H1 (cell line): ENCODE measurements at regions not wholly inside any gene's neighbourhood (a gene's known extent, or its start where the extent isn't known, plus 50 kb on each side); places are given as distances from the start of the nearest gene placed in this dataset.

ENCODE experiments used
- CTCF ChIA-PET: fragments of 300-600 bp; sonication (Branson Sonifier 250); formaldehyde crosslinking; loops from one replicate; lab custom pipeline; 2021; ENCODE audit not compliant: partially characterized antibody; lab: Charles Lee
- POLR2A ChIA-PET: fragments of 300-600 bp; sonication (Branson Sonifier 250); formaldehyde crosslinking; loops from one replicate; lab custom pipeline; 2021; ENCODE audit warnings: inconsistent platforms; ENCODE audit not compliant: partially characterized antibody; lab: Charles Lee
- DNase-seq, 2 experiments: peaks; one replicate each; pipeline versions ENCODE4 v3.0.0 to v3.0.0-alpha.2; 2010 to 2022; ENCODE audit warnings: low spot score in 2 of 2, low read depth in 1 of 2, mixed read lengths in 1 of 2
- FAIRE-seq: peaks from 2 replicates; lab custom pipeline; 2011; peaks lifted over from hg19 to GRCh38; lab: Jason Lieb, UNC
- H2AFZ ChIP-seq: 2 replicates; pipeline ENCODE4 v1.8.1; 2012; ENCODE audit warnings: low read length, inconsistent platforms
- H2AK5ac ChIP-seq: 2 replicates; pipeline ENCODE4 v1.6.1; 2013; ENCODE audit warnings: low read depth, low read length
- H2BK120ac ChIP-seq: replicated peaks from 2 replicates; pipeline ENCODE3; 2013; ENCODE audit warnings: low read depth, low read length, inconsistent platforms
- H2BK12ac ChIP-seq: 2 replicates; pipeline ENCODE4 v1.6.1; 2013; ENCODE audit warnings: low read depth, low read length
- H2BK15ac ChIP-seq: 2 replicates; pipeline ENCODE4 v1.6.1; 2013; ENCODE audit warnings: low read length
- H2BK20ac ChIP-seq: 2 replicates; pipeline ENCODE4 v1.6.1; 2013; ENCODE audit warnings: low read length
- H2BK5ac ChIP-seq: 2 replicates; pipeline ENCODE4 v1.6.1; 2013; ENCODE audit warnings: low read depth, low read length
- H3K14ac ChIP-seq: 2 replicates; pipeline ENCODE4 v1.6.1; 2013; ENCODE audit warnings: inconsistent platforms; ENCODE audit not compliant: insufficient read length
- H3K18ac ChIP-seq: 2 replicates; pipeline ENCODE4 v1.6.1; 2013; ENCODE audit warnings: low read length; ENCODE audit errors: extremely low read depth
- H3K23ac ChIP-seq: 2 replicates; pipeline ENCODE4 v1.6.1; 2013; ENCODE audit warnings: inconsistent platforms; ENCODE audit not compliant: insufficient read length
- H3K23me2 ChIP-seq: 2 replicates; pipeline ENCODE4 v1.6.1; 2013; ENCODE audit warnings: low read depth, low read length
- H3K27ac ChIP-seq: 2 replicates; pipeline ENCODE4 v1.6.1; 2011; ENCODE audit warnings: low read depth, low read length, inconsistent platforms
- H3K27me3 ChIP-seq, 4 experiments: replicated peaks in 1 of 4; 1 replicate in 1 of 4; 2 replicates in 3 of 4; pipeline versions ENCODE4 v1.6.1 to v1.8.1; 2011 to 2013; ENCODE audit warnings: low read length in 3 of 4, mild to moderate bottlenecking in 3 of 4, inconsistent platforms in 2 of 4, mixed read lengths in 2 of 4, moderate library complexity in 1 of 4; ENCODE audit not compliant: control insufficient read depth in 3 of 4, insufficient read depth in 3 of 4; ENCODE audit errors: extremely low read depth in 1 of 4
- H3K36me3 ChIP-seq, 4 experiments: 2 replicates each; pipeline versions ENCODE4 v1.6.1 to v1.8.1; 2011 to 2013; ENCODE audit warnings: mild to moderate bottlenecking in 4 of 4, low read length in 3 of 4, moderate library complexity in 2 of 4, control low read depth in 1 of 4, inconsistent platforms in 1 of 4; ENCODE audit not compliant: insufficient read depth in 4 of 4, control insufficient read depth in 2 of 4
- H3K4ac ChIP-seq: replicated peaks from 2 replicates; pipeline ENCODE3; 2013; ENCODE audit warnings: low read length, low read depth, mixed read lengths, inconsistent platforms; ENCODE audit not compliant: insufficient read length
- H3K4me1 ChIP-seq, 4 experiments: replicated peaks in 1 of 4; 1 replicate in 1 of 4; 2 replicates in 3 of 4; pipeline versions ENCODE4 v1.6.1 to v1.8.1; 2011 to 2013; ENCODE audit warnings: low read length in 3 of 4, inconsistent platforms in 2 of 4, mixed read lengths in 1 of 4; ENCODE audit not compliant: insufficient read depth in 4 of 4, control insufficient read depth in 3 of 4
- H3K4me2 ChIP-seq, 2 experiments: 2 replicates each; pipeline versions ENCODE4 v1.6.1 to v1.8.1; 2011 to 2013; ENCODE audit warnings: low read depth in 2 of 2, low read length in 2 of 2, control low read depth in 1 of 2, inconsistent platforms in 1 of 2, mild to moderate bottlenecking in 1 of 2; ENCODE audit not compliant: insufficient read depth in 1 of 2
- H3K4me3 ChIP-seq, 4 experiments: fragments of 200-600, 300-600 bp in 1 of 4; sonication (generic), shearing (Covaris generic), sonication (Bioruptor Twin) in 1 of 4; 2 replicates each; pipeline versions ENCODE4 v1.5.1 to v1.8.1; 2011 to 2016; ENCODE audit warnings: low read length in 4 of 4, low read depth in 3 of 4, control low read depth in 2 of 4, inconsistent platforms in 2 of 4, mild to moderate bottlenecking in 2 of 4, mixed read lengths in 1 of 4, moderate library complexity in 1 of 4; ENCODE audit not compliant: insufficient read depth in 2 of 4; ENCODE audit errors: extremely low read depth in 1 of 4
- H3K56ac ChIP-seq: replicated peaks from 2 replicates; pipeline ENCODE3; 2013; ENCODE audit warnings: low read depth, mild to moderate bottlenecking, mixed read lengths, low read length, inconsistent platforms; ENCODE audit not compliant: insufficient read length
- H3K79me1 ChIP-seq: 2 replicates; pipeline ENCODE4 v1.6.1; 2013; ENCODE audit warnings: low read depth, low read length, control low read depth
- H3K79me2 ChIP-seq, 2 experiments: 2 replicates each; pipeline versions ENCODE4 v1.6.1 to v1.8.1; 2012 to 2013; ENCODE audit warnings: low read length in 2 of 2, mild to moderate bottlenecking in 2 of 2, inconsistent platforms in 1 of 2; ENCODE audit not compliant: insufficient read depth in 2 of 2, control insufficient read depth in 1 of 2
- H3K9ac ChIP-seq, 4 experiments: replicated peaks in 1 of 4; 1 replicate in 1 of 4; 2 replicates in 3 of 4; pipeline versions ENCODE4 v1.6.1 to v1.8.1; 2011 to 2013; ENCODE audit warnings: low read depth in 3 of 4, low read length in 3 of 4, control low read depth in 2 of 4, mild to moderate bottlenecking in 2 of 4, moderate library complexity in 2 of 4, inconsistent platforms in 1 of 4; ENCODE audit errors: extremely low read depth in 1 of 4
- H3K9me3 ChIP-seq, 2 experiments: 2 replicates each; pipeline versions ENCODE4 v1.6.1 to v1.8.1; 2012 to 2013; ENCODE audit warnings: mild to moderate bottlenecking in 2 of 2, moderate library complexity in 2 of 2, control low read depth in 1 of 2, inconsistent platforms in 1 of 2, low read depth in 1 of 2, low read length in 1 of 2, mixed read lengths in 1 of 2; ENCODE audit not compliant: insufficient read depth in 2 of 2
- H4K20me1 ChIP-seq, 2 experiments: replicated peaks in 1 of 2; 2 replicates each; pipeline versions ENCODE3 to v1.8.1; 2011 to 2013; ENCODE audit warnings: inconsistent platforms in 2 of 2, low read length in 2 of 2, mild to moderate bottlenecking in 1 of 2; ENCODE audit not compliant: insufficient read depth in 2 of 2, control insufficient read depth in 1 of 2
- H4K5ac ChIP-seq: 2 replicates; pipeline ENCODE4 v1.6.1; 2013; ENCODE audit warnings: low read length, low read depth, mixed read lengths, inconsistent platforms; ENCODE audit not compliant: insufficient read length
- H4K8ac ChIP-seq: 2 replicates; pipeline ENCODE4 v1.8.0; 2013; ENCODE audit warnings: mild to moderate bottlenecking, moderate library complexity, low read length, inconsistent platforms; ENCODE audit not compliant: insufficient read depth; ENCODE audit errors: extremely low read depth
- H4K91ac ChIP-seq: replicated peaks from 2 replicates; pipeline ENCODE3; 2013; ENCODE audit warnings: low read length, mixed read lengths, inconsistent platforms; ENCODE audit not compliant: insufficient read length
- BCL11A ChIP-seq, 2 experiments: IDR thresholded peaks; one replicate each; pipeline ENCODE4 v1.6.1; 2011; ENCODE audit warnings: low read depth in 2 of 2, low read length in 2 of 2, mild to moderate bottlenecking in 2 of 2
- BRCA1 ChIP-seq: IDR thresholded peaks from 2 replicates; pipeline ENCODE4 v1.6.1; 2012; ENCODE audit warnings: low read depth, low read length, improper control_type of control experiment
- CTBP2 ChIP-seq: IDR thresholded peaks from 2 replicates; pipeline ENCODE4 v1.7.0; 2011; ENCODE audit warnings: borderline replicate concordance, mild to moderate bottlenecking, moderate library complexity, mixed read lengths, low read length; ENCODE audit not compliant: insufficient read depth, insufficient read length
- GABPA ChIP-seq: IDR thresholded peaks from 2 replicates; pipeline ENCODE4 v1.6.1; 2011; ENCODE audit warnings: mild to moderate bottlenecking, low read length, moderate library complexity, borderline replicate concordance; ENCODE audit not compliant: insufficient read depth
- JUN ChIP-seq: IDR thresholded peaks from 2 replicates; pipeline ENCODE4 v1.6.1; 2011; ENCODE audit warnings: low read depth, mild to moderate bottlenecking, improper control_type of control experiment, low read length
- KDM1A ChIP-seq: fragments of 200-600, 300-600 bp; sonication (generic); IDR thresholded peaks from 2 replicates; pipeline ENCODE4 v1.7.1; 2016; ENCODE audit warnings: mild to moderate bottlenecking, low read length, borderline replicate concordance
- SIN3A ChIP-seq, 2 experiments: IDR thresholded peaks in 1 of 2; conservative IDR thresholded peaks in 1 of 2; 2 replicates each; pipeline ENCODE4 v1.6.1; 2011 to 2012; ENCODE audit warnings: low read length in 2 of 2, improper control_type of control experiment in 1 of 2, low read depth in 1 of 2, mild to moderate bottlenecking in 1 of 2
- SIX5 ChIP-seq: IDR thresholded peaks from 2 replicates; pipeline ENCODE4 v1.6.1; 2011; ENCODE audit warnings: mild to moderate bottlenecking, low read depth, low read length
- TBP ChIP-seq: IDR thresholded peaks from 2 replicates; pipeline ENCODE4 v1.6.1; 2011; ENCODE audit warnings: low read depth, low read length, improper control_type of control experiment
- YY1 ChIP-seq: IDR thresholded peaks from 2 replicates; pipeline ENCODE4 v1.6.1; 2011; ENCODE audit warnings: low read depth, mild to moderate bottlenecking, low read length
- WGBS, 2 experiments: shearing (Covaris generic) in 1 of 2; methylation state at CpG; one replicate each; pipeline versions ENCODE4 v1.1.6 to v1.1.7; 2013 to 2015; ENCODE audit warnings: low lambda C conversion rate in 2 of 2, mixed read lengths in 2 of 2, inconsistent platforms in 1 of 2, low coverage in 1 of 2, missing lambda C conversion rate in 1 of 2; ENCODE audit not compliant: insufficient replicate concordance in 2 of 2, insufficient coverage in 1 of 2, insufficient read length in 1 of 2; ENCODE audit errors: extremely low coverage in 1 of 2, missing lambda C conversion rate in 1 of 2; 5-methylcytosine and 5-hydroxymethylcytosine counted together

GRCh38 chr7:131096267-131096927, 231.3 kb upstream of the MKLN1 start:
- Histone ChIP-seq H2BK20ac (no peak overlapping the region), H4K20me1 (no peaks in the 10 kb centered on the region), H2BK5ac (no peak overlapping the region), H3K79me1 (no peaks in the 10 kb centered on the region; the same call in 1 of the 2 replicates), H3K4me2 (no peak overlapping the region), H3K14ac (no peak overlapping the region), H3K23ac (no peak overlapping the region), H3K56ac (no peak overlapping the region), H2BK12ac (no peak overlapping the region), H3K27ac (no peak overlapping the region), H3K4me1 (peaks cover 4 to 19% (median 17%) of the 10 kb centered on the region in 4 experiments), H2AFZ (no peak overlapping the region), H3K4me3 (no peak overlapping the region), H3K79me2 (peaks cover 5 to 65% of the 10 kb centered on the region in 2 experiments), H4K8ac (no peak overlapping the region), H4K91ac (no peak overlapping the region), H2AK5ac (no peak overlapping the region), H4K5ac (no peak overlapping the region), H2BK120ac (no peak overlapping the region), H2BK15ac (no peak overlapping the region), H3K27me3 (no peaks in the 10 kb centered on the region), H3K9me3 (no peaks in the 10 kb centered on the region), H3K36me3 (no peaks in the 10 kb centered on the region), H3K23me2 (no peaks in the 10 kb centered on the region), H3K9ac (no peak overlapping the region), H3K18ac (no peak overlapping the region), H3K4ac (no peak overlapping the region)
- ChIA-PET POLR2A (interaction anchor here (0.6 kb wide), 1 partner anchor 53 kb away, joined by 3 read pairs; no protein-coding TSS in a partner anchor), CTCF (interaction anchor here (0.6 to 2.0 kb wide), 4 partner anchors 142 to 1362 kb away, joined by 3 to 5 read pairs (median 4); no protein-coding TSS in a partner anchor)
- FAIRE-seq, result no peak
- WGBS, 2 experiments, result 85% methylated on average over 7 of the region's 7 CpGs; no CpG with 5 or more reads in 1 of the 2 experiments
- DNase-seq, result no peak
- TF ChIP-seq JUN (no peak), BRCA1 (no peak), BCL11A (IDR thresholded peaks at IDR 0.05; ENCODE audit: low read depth in 2 of 2, low read length in 2 of 2) (no peak), SIX5 (no peak), YY1 (no peak), TBP (no peak), SIN3A (conservative IDR thresholded peaks at IDR 0.05 in 1 of 2, IDR thresholded peaks at IDR 0.05 in 1 of 2; ENCODE audit: low read depth in 1 of 2, low read length in 2 of 2) (no peak), CTBP2 (no peak), KDM1A (no peak), GABPA (no peak)
